B cell (primary cell): ENCODE measurements at regions not wholly inside any gene's neighbourhood (a gene's known extent, or its start where the extent isn't known, plus 50 kb on each side); places are given as distances from the start of the nearest gene placed in this dataset.

ENCODE experiments used
- ATAC-seq: fragments of 200-7000 bp; cut with Tn5 transposase; one replicate; pipeline ENCODE4 v1.10.0; 2021; ENCODE audit warnings: low read depth, mild to moderate bottlenecking, moderate number of reproducible peaks, moderate library complexity
- CTCF ChIA-PET: fragments of 350-600 bp; sonication (Branson Sonifier 250); formaldehyde crosslinking; loops from one replicate; lab custom pipeline; 2021; ENCODE audit warnings: antibody characterized with exemption, inconsistent platforms; lab: Charles Lee
- POLR2A ChIA-PET: fragments of 350-600 bp; sonication (Branson Sonifier 250); formaldehyde crosslinking; loops from one replicate; lab custom pipeline; 2021; ENCODE audit warnings: antibody characterized with exemption; lab: Charles Lee
- DNase-seq: peaks from one replicate; pipeline ENCODE4 v3.0.0; 2013
- H2AFZ ChIP-seq: 2 replicates; pipeline ENCODE4 v1.6.1; 2012; ENCODE audit warnings: mild to moderate bottlenecking, low read depth, low read length; ENCODE audit not compliant: insufficient read depth, poor library complexity, severe bottlenecking
- H3K27ac ChIP-seq, 2 donors: 1 replicate in 1 of 2; 2 replicates in 1 of 2; pipeline ENCODE4 v1.5.1; 2012 to 2013; ENCODE audit warnings: low read length in 2 of 2, mild to moderate bottlenecking in 2 of 2, moderate library complexity in 1 of 2
- H3K27me3 ChIP-seq, 4 experiments: fragments of 200-600 bp in 1 of 4; sonication (generic) in 1 of 4; replicated peaks in 1 of 4; 1 replicate in 2 of 4; 2 replicates in 2 of 4; pipeline versions ENCODE4 v1.6.1 to v1.7.0; 2013 to 2016; ENCODE audit warnings: low read length in 3 of 4, mild to moderate bottlenecking in 2 of 4, mixed read lengths in 1 of 4, moderate library complexity in 1 of 4; ENCODE audit not compliant: insufficient read depth in 4 of 4, control insufficient read depth in 3 of 4; ENCODE audit errors: control extremely low read depth in 1 of 4
- H3K36me3 ChIP-seq, 2 experiments: replicated peaks in 1 of 2; 1 replicate in 1 of 2; 2 replicates in 1 of 2; pipeline versions ENCODE4 v1.6.1 to v1.7.1; 2013; ENCODE audit warnings: low read length in 1 of 2; ENCODE audit not compliant: insufficient read depth in 2 of 2, control insufficient read depth in 1 of 2; ENCODE audit errors: control extremely low read depth in 1 of 2, extremely low read depth in 1 of 2
- H3K4me1 ChIP-seq, 2 donors: fragments of 200-600 bp in 1 of 2; sonication (generic) in 1 of 2; 1 replicate in 1 of 2; 2 replicates in 1 of 2; pipeline versions ENCODE4 v1.5.1 to v1.6.1; 2013 to 2017; ENCODE audit warnings: low read length in 2 of 2; ENCODE audit not compliant: control insufficient read depth in 2 of 2, insufficient read depth in 2 of 2
- H3K4me2 ChIP-seq: replicated peaks from 2 replicates; pipeline ENCODE3; 2012; ENCODE audit warnings: mild to moderate bottlenecking, low read depth, low read length; ENCODE audit not compliant: poor library complexity, severe bottlenecking
- H3K4me3 ChIP-seq, 5 experiments: fragments of 200-600 bp in 1 of 5; sonication (generic) in 1 of 5; 1 replicate in 3 of 5; 2 replicates in 2 of 5; pipeline versions ENCODE4 v1.5.1 to v1.7.0; 2011 to 2016; ENCODE audit warnings: low read length in 4 of 5, mild to moderate bottlenecking in 4 of 5, low read depth in 2 of 5, control low read depth in 1 of 5, moderate library complexity in 1 of 5; ENCODE audit not compliant: insufficient read depth in 1 of 5; ENCODE audit errors: control extremely low read depth in 1 of 5, extremely low read depth in 1 of 5
- H3K79me2 ChIP-seq: fragments of 200-600 bp; sonication (generic); one replicate; pipeline ENCODE4 v1.6.0; 2016; ENCODE audit warnings: low read length; ENCODE audit not compliant: control insufficient read depth, insufficient read depth
- H3K9ac ChIP-seq: fragments of 200-600 bp; sonication (generic); 2 replicates; pipeline ENCODE4 v1.6.1; 2017; ENCODE audit warnings: mild to moderate bottlenecking, low read length, moderate library complexity
- H3K9me3 ChIP-seq, 3 donors: one replicate each; pipeline versions ENCODE4 v1.6.1 to v1.7.1; 2013; ENCODE audit warnings: low read length in 2 of 3; ENCODE audit not compliant: control insufficient read depth in 2 of 3, insufficient read depth in 1 of 3; ENCODE audit errors: control extremely low read depth in 1 of 3
- H4K20me1 ChIP-seq: 2 replicates; pipeline ENCODE4 v1.6.0; 2012; ENCODE audit warnings: mild to moderate bottlenecking, low read length; ENCODE audit not compliant: insufficient read depth, control insufficient read depth, poor library complexity, severe bottlenecking
- H3K27ac Mint-ChIP-seq: one replicate; pipeline ENCODE4 v1.8.0; 2021; ENCODE audit warnings: mixed read lengths
- H3K27me3 Mint-ChIP-seq: one replicate; pipeline ENCODE4 v1.8.0; 2021; ENCODE audit warnings: mixed read lengths
- H3K4me1 Mint-ChIP-seq: one replicate; pipeline ENCODE4 v1.8.0; 2021; ENCODE audit warnings: mixed read lengths
- H3K4me3 Mint-ChIP-seq: one replicate; pipeline ENCODE4 v1.8.0; 2021; ENCODE audit warnings: mixed read lengths
- H3K9me3 Mint-ChIP-seq: one replicate; pipeline ENCODE4 v1.8.0; 2022; ENCODE audit warnings: mixed read lengths; ENCODE audit not compliant: insufficient read depth
- EZH2 ChIP-seq: IDR thresholded peaks from 2 replicates; pipeline ENCODE4 v1.6.1; 2012; ENCODE audit warnings: borderline replicate concordance, low read depth, mild to moderate bottlenecking, moderate library complexity, low read length; ENCODE audit not compliant: insufficient read depth, poor library complexity, severe bottlenecking
- WGBS: methylation state at CpG from one replicate; pipeline ENCODE4 v1.1.5; 2013; ENCODE audit warnings: missing lambda C conversion rate; ENCODE audit not compliant: insufficient coverage; 5-methylcytosine and 5-hydroxymethylcytosine counted together
- intact Hi-C: fragments of 100-400 bp; cut with micrococcal nuclease; formaldehyde crosslinking; loops from one replicate; pipeline ENCODE4 v1.10.0; 2022
- TF ChIP-seq, protein P1 (sequence below): fragments of 200-600 bp; IDR thresholded peaks from one replicate; pipeline ENCODE4 v1.8.0; 2022; ENCODE audit warnings: antibody characterized with exemption, mild to moderate bottlenecking

DNA sequence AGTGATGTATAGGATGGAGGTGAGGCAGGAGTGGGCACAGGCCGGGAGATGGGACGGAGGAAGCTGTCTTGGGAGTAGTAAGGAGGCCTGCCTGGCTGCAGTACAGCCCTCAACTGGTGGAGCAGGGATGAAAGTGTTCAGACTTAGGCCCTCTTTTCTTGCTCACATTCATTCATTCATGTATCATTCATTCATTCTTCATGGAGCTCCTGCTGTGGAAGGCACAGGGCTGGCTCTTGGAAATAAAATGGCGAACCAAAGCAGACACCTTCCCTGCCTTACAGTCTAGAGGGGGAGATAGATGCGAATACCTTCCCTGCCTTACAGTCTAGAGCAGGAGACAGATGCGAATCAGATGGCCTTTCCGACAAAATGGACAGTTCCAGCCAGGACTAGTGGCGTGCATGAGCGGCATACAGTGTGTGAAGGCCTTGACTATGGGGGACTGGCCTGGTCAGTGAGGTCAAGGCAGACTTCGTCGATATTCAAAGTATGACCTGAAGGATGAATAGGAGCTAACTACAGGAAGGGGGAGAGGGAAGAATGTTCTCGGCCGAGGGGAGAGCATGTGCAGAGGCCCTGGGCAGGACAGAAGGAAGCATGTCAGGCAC is 143.2 kb upstream of the TLE3 start:
- Histone ChIP-seq H3K9me3 (no peaks in the 10 kb centered on the region), H3K27me3 (no peaks in the 10 kb centered on the region), H4K20me1 (no peaks in the 10 kb centered on the region), H3K36me3 (no peaks in the 10 kb centered on the region), H3K4me2 (peak overlapping the region; percentile 36), H2AFZ (no peak overlapping the region), H3K9ac (no peak overlapping the region), H3K4me1 (peaks cover 40 to 60% of the 10 kb centered on the region in 2 donors), H3K4me3 (no peak overlapping the region), H3K27ac (peak overlapping the region; percentile 29 to 43), H3K79me2 (no peaks in the 10 kb centered on the region)
- ChIA-PET POLR2A (interaction anchor here (2.1 kb wide), 1 partner anchor 43 kb away, joined by 5 read pairs; no protein-coding TSS in a partner anchor), CTCF (interaction anchor here (1.5 kb wide), 1 partner anchor 9 kb away, joined by 6 read pairs; no protein-coding TSS in a partner anchor)
- TF ChIP-seq, protein P1, sequence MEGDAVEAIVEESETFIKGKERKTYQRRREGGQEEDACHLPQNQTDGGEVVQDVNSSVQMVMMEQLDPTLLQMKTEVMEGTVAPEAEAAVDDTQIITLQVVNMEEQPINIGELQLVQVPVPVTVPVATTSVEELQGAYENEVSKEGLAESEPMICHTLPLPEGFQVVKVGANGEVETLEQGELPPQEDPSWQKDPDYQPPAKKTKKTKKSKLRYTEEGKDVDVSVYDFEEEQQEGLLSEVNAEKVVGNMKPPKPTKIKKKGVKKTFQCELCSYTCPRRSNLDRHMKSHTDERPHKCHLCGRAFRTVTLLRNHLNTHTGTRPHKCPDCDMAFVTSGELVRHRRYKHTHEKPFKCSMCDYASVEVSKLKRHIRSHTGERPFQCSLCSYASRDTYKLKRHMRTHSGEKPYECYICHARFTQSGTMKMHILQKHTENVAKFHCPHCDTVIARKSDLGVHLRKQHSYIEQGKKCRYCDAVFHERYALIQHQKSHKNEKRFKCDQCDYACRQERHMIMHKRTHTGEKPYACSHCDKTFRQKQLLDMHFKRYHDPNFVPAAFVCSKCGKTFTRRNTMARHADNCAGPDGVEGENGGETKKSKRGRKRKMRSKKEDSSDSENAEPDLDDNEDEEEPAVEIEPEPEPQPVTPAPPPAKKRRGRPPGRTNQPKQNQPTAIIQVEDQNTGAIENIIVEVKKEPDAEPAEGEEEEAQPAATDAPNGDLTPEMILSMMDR: no peak
- TF ChIP-seq EZH2: no peak
- Mint-ChIP-seq H3K9me3 (no peaks in the 10 kb centered on the region), H3K4me1 (peaks cover 53% of the 10 kb centered on the region), H3K4me3 (no peak overlapping the region), H3K27me3 (no peaks in the 10 kb centered on the region), H3K27ac (peak overlapping the region; percentile 23)
- intact Hi-C loops: loop anchor here (5.0 kb wide), 2 partner anchors 44 to 144 kb away; partner anchors contain the start of gene TLE3
- 97% methylated on average over 11 of the region's 12 CpGs for WGBS
- no peak for DNase-seq
- ATAC-seq: no peak

DNA sequence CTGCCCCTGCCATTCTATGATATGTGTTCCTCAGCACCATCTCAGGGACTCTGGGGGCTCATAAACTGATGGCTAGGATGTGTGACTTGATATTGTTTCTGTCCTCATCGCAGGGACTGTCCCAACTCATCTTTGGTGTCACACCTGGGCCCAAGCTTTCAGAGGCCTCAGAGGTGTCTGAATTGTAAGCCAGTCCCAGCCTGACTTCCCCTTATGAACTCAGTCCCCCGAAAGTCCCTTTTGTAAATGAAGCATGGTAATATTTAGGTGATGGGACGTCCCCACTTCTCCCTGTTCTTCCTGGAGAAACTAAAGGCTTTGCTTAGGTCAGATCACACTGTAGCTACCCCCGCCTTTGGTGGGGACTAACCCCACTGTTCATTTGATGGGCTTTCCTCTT is 142.4 kb upstream of the TLE3 start:
- Histone ChIP-seq H4K20me1 (no peaks in the 10 kb centered on the region), H3K27ac (peak overlapping the region; percentile 43 to 54), H3K9ac (no peak overlapping the region), H3K4me2 (peak overlapping the region; percentile 36), H3K4me1 (peaks cover 40 to 60% of the 10 kb centered on the region in 2 donors), H3K9me3 (no peaks in the 10 kb centered on the region), H3K27me3 (no peaks in the 10 kb centered on the region), H3K79me2 (no peaks in the 10 kb centered on the region), H3K4me3 (no peak overlapping the region), H2AFZ (no peak overlapping the region), H3K36me3 (no peaks in the 10 kb centered on the region)
- ATAC-seq (peak; percentile 93), DNase-seq (peak; percentile 90)
- TF ChIP-seq EZH2: no peak
- TF ChIP-seq, protein P1: no peak
- WGBS: 0% methylated on average over 2 of the region's 4 CpGs
- intact Hi-C loops: loop anchor here (5.0 kb wide), 2 partner anchors 43 to 143 kb away; partner anchors contain the start of gene TLE3
- peak overlapping the region; percentile 6 for H3K4me3 Mint-ChIP-seq
- H3K4me1 Mint-ChIP-seq: peaks cover 46% of the 10 kb centered on the region
- H3K9me3 Mint-ChIP-seq: no peaks in the 10 kb centered on the region
- no peaks in the 10 kb centered on the region for H3K27me3 Mint-ChIP-seq
- peak overlapping the region; percentile 23 for H3K27ac Mint-ChIP-seq
- ChIA-PET POLR2A (interaction anchor here (1.6 to 2.1 kb wide), 2 partner anchors 43 to 140 kb away, joined by 4 to 5 read pairs; no protein-coding TSS in a partner anchor), CTCF (interaction anchor here (1.1 to 1.5 kb wide), 2 partner anchors 10 to 142 kb away, joined by 3 to 6 read pairs; partner anchors contain the start of gene TLE3)
